GM21717 (cell line): ENCODE measurements at regions not wholly inside any gene's neighbourhood (a gene's known extent, or its start where the extent isn't known, plus 50 kb on each side); places are given as distances from the start of the nearest gene placed in this dataset.
"Not testable (repeated sequence)": the region's sequence is repeated elsewhere in the genome, so short reads cannot be mapped to it uniquely, and the experiment has no call there.

Experiments
- ATAC-seq: cut with Tn5 transposase; IDR thresholded peaks from one replicate; pipeline ENCODE4 v1.9.1; 2021; ENCODE audit warnings: mild to moderate bottlenecking, moderate library complexity; ENCODE audit not compliant: unreplicated experiment

DNA sequence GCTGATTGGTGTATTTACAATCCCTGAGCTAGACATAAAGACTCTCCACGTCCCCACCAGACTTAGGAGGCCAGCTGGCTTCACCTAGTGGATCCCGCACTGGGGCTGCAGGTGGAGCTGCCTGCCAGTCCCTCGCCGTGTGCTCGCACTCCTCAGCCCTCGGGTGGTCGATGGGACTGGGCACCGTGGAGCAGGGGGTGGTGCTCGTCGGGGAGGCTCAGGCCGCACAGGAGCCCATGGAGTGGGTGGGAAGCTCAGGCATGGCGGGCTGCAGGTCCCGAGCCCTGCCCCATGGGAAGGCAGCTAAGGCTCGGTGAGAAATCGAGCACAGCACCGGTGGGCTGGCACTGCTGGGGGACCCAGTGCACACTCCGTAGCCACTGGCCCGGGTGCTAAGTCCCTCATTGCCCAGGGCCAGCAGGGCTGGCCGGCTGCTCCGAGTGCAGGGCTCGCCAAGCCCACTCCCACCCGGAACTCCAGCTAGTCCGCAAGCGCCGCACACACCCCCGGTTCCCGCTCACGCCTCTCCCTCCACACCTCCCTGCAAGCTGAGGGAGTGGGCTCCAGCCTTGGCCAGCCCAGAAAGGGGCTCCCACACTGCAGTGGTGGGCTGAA is 1441.2 kb upstream of the ACVR2A start:
- ATAC-seq, result not testable (repeated sequence)

DNA sequence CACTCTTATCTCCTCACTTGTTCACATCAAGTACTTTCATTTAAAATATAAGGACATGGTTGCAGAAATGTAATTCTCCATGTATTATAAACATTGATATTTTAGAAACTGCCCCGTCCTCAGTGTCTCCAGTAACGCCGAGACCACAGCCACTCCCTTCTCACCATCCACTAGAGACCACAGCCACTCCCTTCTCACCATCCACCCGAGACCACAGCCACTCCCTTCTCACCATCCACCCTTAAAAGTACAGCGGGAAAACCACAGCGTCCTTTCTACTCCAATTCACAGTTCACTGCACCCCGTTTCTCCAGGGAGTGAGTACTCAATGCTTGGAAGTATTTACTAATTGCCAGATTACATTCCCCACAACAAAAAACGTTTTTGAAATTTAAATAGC is 1452.2 kb upstream of the ACVR2A start:
- no peak for ATAC-seq

DNA sequence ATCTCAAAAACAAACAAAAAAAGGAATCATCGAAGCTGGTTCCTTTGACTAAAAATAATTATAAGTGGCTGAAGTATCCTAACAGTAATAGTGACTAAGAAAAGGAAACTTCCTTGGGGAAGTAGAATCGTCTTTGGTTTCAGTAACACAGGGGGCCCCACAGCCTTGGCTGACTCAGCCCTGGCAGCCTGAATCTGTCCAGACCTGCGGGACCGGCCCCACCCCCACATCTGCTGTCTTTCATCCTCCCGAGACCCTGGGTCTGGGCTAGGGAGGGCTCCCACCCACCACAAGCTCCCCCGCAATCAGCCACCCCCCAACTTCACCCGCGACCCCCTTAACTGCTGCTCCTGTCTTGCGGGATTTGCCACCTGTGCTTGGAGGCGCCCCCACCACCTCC is 1452.6 kb upstream of the ACVR2A start:
- ATAC-seq, result no peak

DNA sequence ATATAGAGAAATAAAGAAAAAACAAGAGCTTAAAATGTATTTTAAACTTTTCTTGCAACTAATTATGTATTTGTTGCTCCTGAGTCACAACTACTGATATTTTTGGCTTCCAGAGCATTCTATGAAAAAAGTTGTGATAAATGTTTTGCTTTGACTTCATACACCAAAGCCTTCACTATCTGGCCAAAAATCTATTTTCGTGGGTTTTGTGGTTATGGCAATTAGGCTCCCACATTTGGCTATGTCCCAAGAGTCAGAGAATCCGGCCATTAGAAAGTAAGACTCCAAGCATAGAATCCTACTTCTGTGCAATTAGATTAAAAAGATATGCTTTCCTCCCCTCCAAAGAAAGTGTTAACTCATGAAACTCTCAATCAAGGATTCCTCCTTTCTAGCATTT is 1456.1 kb upstream of the ACVR2A start:
- ATAC-seq, result no peak

DNA sequence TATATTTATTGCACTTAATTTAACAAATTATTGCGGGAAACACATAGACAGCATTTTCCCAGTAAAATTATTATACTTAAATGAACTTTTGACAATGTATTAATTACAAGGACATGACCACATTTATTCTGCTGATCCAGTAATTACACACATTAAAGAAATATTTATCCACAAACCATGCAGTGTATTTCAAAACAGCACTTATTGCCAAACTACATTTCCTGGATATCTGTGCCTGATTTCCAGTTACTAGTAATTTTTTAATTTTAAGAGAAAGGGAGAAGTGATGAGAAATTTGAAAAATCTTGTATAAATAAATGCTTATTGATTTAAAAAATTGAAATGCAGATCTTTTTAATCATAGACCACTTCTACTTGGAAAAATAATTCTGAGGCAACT is 1458.7 kb upstream of the ACVR2A start:
- no peak for ATAC-seq

DNA sequence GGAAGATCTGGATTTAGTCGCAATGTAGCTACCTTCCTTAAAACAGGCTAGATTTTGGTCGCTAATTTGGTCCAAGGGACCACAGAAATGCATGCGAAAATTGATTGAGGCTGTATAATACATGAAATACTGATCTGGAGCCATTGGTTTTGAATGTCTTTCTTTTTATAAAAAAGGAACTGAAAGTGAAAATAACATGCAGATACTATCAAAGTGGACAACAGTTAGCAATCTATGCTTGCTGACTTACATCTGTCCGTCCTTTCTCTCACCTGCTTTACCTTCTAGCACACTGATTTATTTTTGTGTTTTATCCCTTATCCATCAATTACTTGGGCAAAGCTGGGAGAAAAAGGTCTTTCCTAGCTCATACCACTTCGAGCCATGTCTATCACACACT is 1459.8 kb upstream of the ACVR2A start:
- ATAC-seq, result no peak

- ATAC-seq, result no peak
Measured at GRCh38 chr2:146376511-146377064, 1468.2 kb upstream of the ACVR2A start.

DNA sequence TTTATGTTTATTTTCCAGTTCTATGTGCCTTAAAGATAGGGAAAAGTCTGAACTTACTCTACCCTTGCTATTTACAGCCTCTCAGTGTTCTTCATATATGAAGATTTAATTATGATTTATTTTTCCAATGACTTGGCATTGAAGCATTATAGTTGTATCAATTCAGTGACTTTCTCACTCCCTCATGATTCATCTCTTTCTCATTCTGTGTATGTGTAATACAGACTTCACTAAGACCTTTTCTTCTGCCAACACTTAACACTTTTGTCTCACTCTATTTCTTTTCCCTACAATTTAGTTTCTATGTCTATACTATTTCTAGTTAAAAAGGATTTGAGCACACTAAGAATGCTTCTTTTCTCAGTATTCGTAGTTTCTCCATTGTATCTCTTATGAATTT is 1470.3 kb upstream of the ACVR2A start:
- ATAC-seq, result no peak

- not testable (repeated sequence) for ATAC-seq
Measured at GRCh38 chr2:146371364-146371763, 1473.5 kb upstream of the ACVR2A start.

GRCh38 chr2:146370826-146371225 is 1474.0 kb upstream of the ACVR2A start:
- ATAC-seq, result no peak

GRCh38 chr2:146366276-146366675 is 1478.6 kb upstream of the ACVR2A start:
- no peak for ATAC-seq

DNA sequence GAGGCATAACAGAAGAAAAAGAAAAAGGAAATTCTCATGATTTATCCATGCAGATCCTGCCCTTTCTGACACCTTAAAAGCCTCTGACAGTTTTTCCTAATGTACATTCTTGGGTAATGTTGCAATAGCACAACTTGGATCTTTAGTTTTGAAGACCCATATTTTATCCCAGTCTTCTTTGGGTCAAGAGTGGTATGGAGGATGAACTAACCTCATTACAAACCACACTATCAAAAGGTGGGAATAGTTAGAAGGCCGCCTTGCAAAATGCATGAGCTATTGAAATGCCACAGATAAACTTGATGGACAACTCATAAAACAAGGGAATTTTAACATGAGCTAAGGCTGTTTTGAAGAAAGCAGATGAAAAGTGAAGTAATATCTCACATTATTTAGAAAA is 1479.8 kb upstream of the ACVR2A start:
- ATAC-seq, result no peak

DNA sequence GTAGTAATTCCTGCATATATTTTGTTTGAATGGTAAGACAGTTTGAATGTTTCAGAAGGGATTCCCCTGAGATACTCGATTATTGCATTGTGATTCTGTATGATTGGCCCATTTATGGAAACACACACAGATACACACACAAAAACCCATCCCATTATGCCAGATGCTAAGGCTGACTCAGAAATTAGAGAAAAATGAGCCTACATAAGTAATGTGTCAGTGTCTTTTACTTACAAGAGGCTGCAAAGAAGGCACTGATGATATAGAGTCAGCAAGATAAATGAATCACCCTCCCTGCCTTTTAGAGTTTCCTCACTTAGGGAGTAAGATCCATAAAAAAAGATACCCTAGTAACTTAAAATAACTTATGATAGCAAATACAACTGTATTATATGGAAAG is 1481.1 kb upstream of the ACVR2A start:
- ATAC-seq, result no peak

DNA sequence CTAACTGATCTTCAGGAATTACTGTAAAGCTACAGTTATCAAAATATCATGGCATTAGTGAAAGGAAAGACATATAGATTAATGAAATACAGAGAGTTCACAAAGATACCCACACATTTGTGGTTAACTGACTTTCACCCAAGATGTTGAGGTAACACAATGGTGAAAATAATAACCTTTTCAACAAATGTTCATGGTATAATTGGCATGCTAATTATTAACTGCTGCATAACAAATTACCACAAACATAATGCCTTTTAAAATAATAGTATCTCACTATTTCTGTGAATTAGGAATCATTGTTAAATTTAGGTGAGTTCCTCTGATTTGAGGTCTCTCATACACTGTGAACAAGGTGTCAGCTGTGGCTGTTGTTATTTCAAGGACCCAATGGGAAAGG is 1493.1 kb upstream of the ACVR2A start:
- ATAC-seq, result no peak

DNA sequence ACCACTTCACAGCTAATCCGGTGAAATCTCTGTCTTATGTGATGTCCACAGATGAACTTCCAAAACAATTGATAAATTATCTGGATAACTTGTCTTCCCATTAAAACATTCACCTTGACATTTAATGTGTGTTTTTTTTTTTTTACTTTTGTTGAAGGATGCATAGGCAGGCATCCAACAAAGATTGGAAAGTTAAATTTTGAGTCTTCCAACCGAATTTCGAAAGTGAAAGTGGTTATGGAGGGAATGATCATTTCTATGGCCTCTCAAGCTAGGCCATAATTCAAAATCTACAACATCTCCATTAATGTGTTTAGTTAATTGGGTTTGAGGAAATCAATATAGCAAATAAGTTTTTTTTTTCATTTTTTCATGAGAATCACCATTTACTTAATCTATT is 1495.5 kb upstream of the ACVR2A start:
- no peak for ATAC-seq

DNA sequence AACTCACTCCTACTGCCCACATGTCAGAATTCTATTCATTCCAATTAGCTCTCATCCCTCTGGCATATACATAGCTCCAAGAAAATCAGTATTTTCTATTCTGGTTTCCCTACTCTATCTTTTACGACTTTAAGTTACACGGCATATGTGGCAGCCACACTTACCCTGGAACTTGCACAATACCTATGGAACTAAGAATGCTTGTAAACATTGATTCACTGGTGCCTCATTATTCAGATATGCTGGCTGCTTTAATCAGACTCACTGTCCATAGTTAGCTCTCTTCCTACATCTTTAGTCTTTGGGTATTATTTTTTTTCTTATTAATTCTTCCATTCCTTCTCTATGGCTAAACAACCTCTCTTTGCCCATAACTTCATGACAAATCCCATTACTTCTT is 1519.9 kb upstream of the ACVR2A start:
- ATAC-seq, result no peak

DNA sequence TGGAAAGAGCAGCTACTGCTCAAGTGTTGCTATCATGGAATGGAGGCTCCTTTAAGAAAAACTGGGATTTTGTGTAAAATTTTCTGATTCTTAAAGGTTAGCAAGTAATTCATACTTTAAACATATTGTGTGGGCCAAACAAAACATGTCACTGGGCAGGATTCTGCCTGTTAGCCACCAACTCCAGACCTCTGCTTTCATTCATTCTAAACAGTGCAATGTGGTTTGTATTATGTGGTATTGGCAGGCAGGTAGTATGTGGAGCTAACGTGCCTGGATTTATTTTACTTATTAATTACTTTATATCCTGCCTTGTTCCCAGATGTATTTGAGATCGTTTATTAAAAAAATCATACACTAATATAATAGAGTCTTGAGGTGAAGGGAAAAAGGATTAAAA is 1521.3 kb upstream of the ACVR2A start:
- no peak for ATAC-seq

DNA sequence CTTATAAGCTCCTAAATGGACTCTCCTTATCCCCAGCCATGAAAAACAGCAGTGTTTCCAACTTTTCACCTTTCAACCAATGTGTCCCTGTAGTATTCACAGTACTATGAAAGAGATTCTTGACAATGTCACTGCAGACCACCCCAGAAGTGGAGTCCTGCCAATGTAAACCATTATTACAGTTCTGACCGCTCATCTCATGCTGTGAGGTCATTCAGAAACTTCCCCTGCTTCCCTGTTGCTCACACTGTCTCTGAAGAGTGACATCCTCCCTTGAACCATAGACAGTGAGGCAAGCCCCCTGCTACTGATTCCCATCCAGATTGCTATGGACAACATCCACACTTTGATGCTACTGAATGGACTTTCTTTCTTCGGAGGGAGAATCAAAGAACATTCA is 1523.7 kb upstream of the ACVR2A start:
- no peak for ATAC-seq

GRCh38 chr2:146317959-146318358 is 1526.9 kb upstream of the ACVR2A start:
- ATAC-seq, result no peak

- ATAC-seq, result no peak
Measured at GRCh38 chr2:146312899-146313298, 1531.9 kb upstream of the ACVR2A start.

GRCh38 chr2:146305164-146305563 is 1539.7 kb upstream of the ACVR2A start:
- ATAC-seq, result no peak

DNA sequence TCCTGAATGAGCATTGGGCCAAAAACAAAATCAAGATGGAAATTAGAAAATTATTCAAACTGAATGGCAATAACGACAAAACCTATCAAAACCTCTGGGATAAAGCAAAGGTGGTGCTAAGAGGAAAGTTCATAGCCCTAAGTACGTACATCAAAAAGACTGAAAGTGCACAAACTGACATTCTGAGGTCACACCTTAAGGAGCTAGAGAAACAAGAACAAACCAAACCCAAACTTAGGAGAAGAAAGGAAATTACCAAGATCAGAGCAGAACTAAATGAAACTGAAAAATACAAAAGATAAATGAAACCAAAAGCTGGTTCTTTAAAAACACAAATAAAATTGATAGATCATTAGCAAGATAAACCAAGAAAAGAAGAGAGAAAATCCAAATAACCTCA is 1543.5 kb upstream of the ACVR2A start:
- ATAC-seq, result no peak

- ATAC-seq, result no peak
Measured at GRCh38 chr2:146295080-146295670, 1549.7 kb upstream of the ACVR2A start.
